B cell (primary cell): ENCODE measurements at regions not wholly inside any gene's neighbourhood (a gene's known extent, or its start where the extent isn't known, plus 50 kb on each side); places are given as distances from the start of the nearest gene placed in this dataset.

Experiments
- CTCF ChIP-seq: fragments of 200-600 bp; IDR thresholded peaks from one replicate; pipeline ENCODE4 v1.8.0; 2022; ENCODE audit warnings: antibody characterized with exemption, mild to moderate bottlenecking
- EZH2 ChIP-seq: IDR thresholded peaks from 2 replicates; pipeline ENCODE4 v1.6.1; 2012; ENCODE audit warnings: borderline replicate concordance, low read depth, mild to moderate bottlenecking, moderate library complexity, low read length; ENCODE audit not compliant: insufficient read depth, poor library complexity, severe bottlenecking

DNA sequence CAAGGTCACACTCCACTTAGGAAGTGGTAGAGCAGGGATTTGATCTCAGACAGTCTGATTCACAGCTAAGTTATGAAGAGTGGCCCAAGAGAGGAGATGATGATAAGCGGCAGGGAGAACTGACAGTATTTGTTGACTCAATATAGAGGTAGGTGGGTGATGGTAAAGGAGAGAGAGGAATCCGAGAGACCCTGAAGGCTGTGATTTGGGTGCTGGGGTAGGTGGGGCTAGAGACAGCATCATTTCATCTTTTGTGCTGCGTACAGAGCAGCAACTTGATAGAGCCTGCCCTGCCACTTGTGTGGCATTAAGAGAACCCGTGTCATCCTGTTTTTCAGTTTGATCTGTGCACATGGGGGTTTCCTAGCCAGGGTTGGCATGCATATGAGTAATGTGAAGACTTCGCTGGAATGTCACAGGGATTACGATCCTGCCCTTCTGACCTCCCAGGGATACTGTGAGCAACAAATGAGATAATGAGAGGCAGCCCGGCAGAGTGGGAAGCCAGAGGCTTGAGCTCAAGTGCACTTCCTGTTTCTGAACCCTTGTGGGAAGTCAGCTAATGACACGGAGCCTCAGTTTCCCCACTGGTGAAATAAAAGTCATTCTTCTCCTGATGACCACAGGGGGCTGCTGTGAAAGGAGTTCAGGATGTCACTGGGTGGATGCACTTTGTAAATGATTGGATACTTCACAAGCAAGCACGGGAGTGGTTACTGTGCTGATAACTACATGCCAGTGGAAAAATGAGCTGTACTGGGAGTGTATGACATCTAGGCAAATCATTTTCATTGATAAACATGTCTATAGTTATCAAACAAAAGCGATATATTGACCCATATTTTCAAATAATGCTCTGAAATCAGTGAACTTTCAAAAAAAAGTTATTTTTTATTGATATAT, 59.5 kb upstream of the IGF1 start:
- TF ChIP-seq CTCF (no peak), EZH2 (no peak)
